ENCODE measurements at regions not wholly inside any gene's neighbourhood (a gene's known extent, or its start where the extent isn't known, plus 50 kb on each side); places are given as distances from the start of the nearest gene placed in this dataset.

DNA sequence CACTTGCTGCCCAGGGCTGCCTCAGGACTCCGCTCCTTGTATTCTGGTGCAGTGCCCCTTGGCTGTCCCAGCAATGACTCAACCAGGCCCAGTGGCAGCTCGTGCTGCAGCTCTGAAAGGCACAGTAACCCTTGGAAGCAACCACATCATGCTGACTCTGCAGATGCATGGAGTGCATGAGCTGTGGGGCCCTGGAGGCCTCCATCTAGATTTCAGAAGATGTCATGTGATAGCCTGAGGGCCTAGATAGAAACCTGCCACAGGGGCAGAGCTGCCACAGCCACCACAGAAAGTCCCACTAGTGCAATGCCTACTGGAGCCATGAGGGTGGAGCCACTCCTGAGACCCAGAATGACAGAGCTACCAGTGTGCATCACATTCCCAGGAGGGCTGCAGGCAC, 117.1 kb upstream of the SMAD3 start:
- no peak overlapping the region for H2AFZ ChIP-seq (ENCODE audit: low read depth, low read length)
- no peaks in the 10 kb centered on the region for H3K36me3 ChIP-seq (ENCODE audit: control insufficient read depth in 1 of 2, insufficient read depth in 2 of 2, low read depth in 1 of 2, low read length in 2 of 2)
- H2BK120ac ChIP-seq (ENCODE audit: low read depth, low read length) = no peak overlapping the region
- no peak overlapping the region for H3K27ac ChIP-seq (ENCODE audit: low read length, poor library complexity, severe bottlenecking)
- H3K4ac ChIP-seq (ENCODE audit: low read depth in 1 of 2, low read length in 2 of 2) = no peak overlapping the region
- WGBS = 31% methylated on average over 2 of the region's 2 CpGs
- H3K23ac ChIP-seq (ENCODE audit: low read length in 2 of 2) = peak overlapping the region in 1 of 2 experiments; percentile 19
- peaks cover 3% of the 10 kb centered on the region for H3K9me3 ChIP-seq (ENCODE audit: control insufficient read depth, low read length)
- H3K18ac ChIP-seq (ENCODE audit: low read depth in 1 of 2, low read length in 2 of 2) = peak overlapping the region in 1 of 2 experiments; percentile 73
- no peak overlapping the region for H3K4me3 ChIP-seq (ENCODE audit: insufficient read depth in 1 of 2, low read depth in 1 of 2, low read length in 2 of 2)
- no peaks in the 10 kb centered on the region for H3K27me3 ChIP-seq (ENCODE audit: control insufficient read depth in 1 of 2, insufficient read depth in 1 of 2, low read length in 2 of 2)
- no peak overlapping the region for H3K4me2 ChIP-seq (ENCODE audit: low read length, poor library complexity, severe bottlenecking)
- no peak overlapping the region for H2BK5ac ChIP-seq (ENCODE audit: low read depth, low read length, poor library complexity, severe bottlenecking)
- DNase-seq = peak; percentile 73
- no peaks in the 10 kb centered on the region for H3K79me1 ChIP-seq (replicated peaks; ENCODE audit: low read length, poor library complexity, severe bottlenecking)
- peaks cover 8% of the 10 kb centered on the region for H3K4me1 ChIP-seq (ENCODE audit: control insufficient read depth, insufficient read depth, low read depth, low read length)
- no peak overlapping the region for H3K9ac ChIP-seq (ENCODE audit: low read length)
- no peak overlapping the region for H2BK15ac ChIP-seq (ENCODE audit: low read depth, poor library complexity, severe bottlenecking)
- H4K8ac ChIP-seq (ENCODE audit: low read length) = no peak overlapping the region
- no peak overlapping the region for H2AK5ac ChIP-seq (ENCODE audit: low read length, severe bottlenecking)
- H3K14ac ChIP-seq (ENCODE audit: low read length in 2 of 2) = peak overlapping the region in 1 of 2 experiments; percentile 26
- peak overlapping the region in 1 of 2 experiments; percentile 55 for H2BK12ac ChIP-seq (ENCODE audit: low read length in 2 of 2)
- peak overlapping the region; percentile 76 for H4K91ac ChIP-seq (ENCODE audit: low read length)

DNA sequence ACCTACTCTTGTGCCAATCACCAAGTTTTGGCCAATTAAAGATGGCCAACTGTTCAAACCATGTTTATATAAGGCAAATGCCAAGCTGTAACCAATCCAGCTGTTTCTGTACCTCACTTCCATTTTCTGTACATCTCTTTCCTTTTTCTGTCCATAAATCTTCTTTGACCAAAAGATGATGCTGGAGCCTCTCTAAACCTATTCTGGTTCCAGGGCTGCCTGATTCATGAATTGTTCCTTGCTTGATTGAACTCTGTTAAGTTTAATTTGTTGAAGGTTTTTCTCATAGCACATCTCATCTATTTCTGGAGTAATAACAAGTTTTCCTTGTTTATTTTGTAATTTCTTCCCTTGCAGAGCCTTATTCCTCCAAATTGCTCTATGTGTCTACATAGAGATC, 115.3 kb upstream of the SMAD3 start:
- H3K23ac ChIP-seq (ENCODE audit: low read length in 2 of 2) = no peak overlapping the region
- peaks cover 5% of the 10 kb centered on the region for H3K4me1 ChIP-seq (ENCODE audit: control insufficient read depth, insufficient read depth, low read depth, low read length)
- H3K9ac ChIP-seq (ENCODE audit: low read length) = no peak overlapping the region
- no peak overlapping the region for H2AK5ac ChIP-seq (ENCODE audit: low read length, severe bottlenecking)
- no peak overlapping the region for H2AFZ ChIP-seq (ENCODE audit: low read depth, low read length)
- no peak overlapping the region for H3K27ac ChIP-seq (ENCODE audit: low read length, poor library complexity, severe bottlenecking)
- no peak overlapping the region for H3K4me2 ChIP-seq (ENCODE audit: low read length, poor library complexity, severe bottlenecking)
- no peak overlapping the region for H4K91ac ChIP-seq (ENCODE audit: low read length)
- H3K14ac ChIP-seq (ENCODE audit: low read length in 2 of 2) = no peak overlapping the region
- no peak overlapping the region for H3K18ac ChIP-seq (ENCODE audit: low read depth in 1 of 2, low read length in 2 of 2)
- no peaks in the 10 kb centered on the region for H3K79me1 ChIP-seq (replicated peaks; ENCODE audit: low read length, poor library complexity, severe bottlenecking)
- no peak for DNase-seq
- H3K4me3 ChIP-seq (ENCODE audit: insufficient read depth in 1 of 2, low read depth in 1 of 2, low read length in 2 of 2) = no peak overlapping the region
- no peak overlapping the region for H2BK120ac ChIP-seq (ENCODE audit: low read depth, low read length)
- H2BK15ac ChIP-seq (ENCODE audit: low read depth, poor library complexity, severe bottlenecking) = no peak overlapping the region
- H3K27me3 ChIP-seq (ENCODE audit: control insufficient read depth in 1 of 2, insufficient read depth in 1 of 2, low read length in 2 of 2) = no peaks in the 10 kb centered on the region
- H3K4ac ChIP-seq (ENCODE audit: low read depth in 1 of 2, low read length in 2 of 2) = no peak overlapping the region
- no peaks in the 10 kb centered on the region for H3K36me3 ChIP-seq (ENCODE audit: control insufficient read depth in 1 of 2, insufficient read depth in 2 of 2, low read depth in 1 of 2, low read length in 2 of 2)
- H4K8ac ChIP-seq (ENCODE audit: low read length) = no peak overlapping the region
- H2BK12ac ChIP-seq (ENCODE audit: low read length in 2 of 2) = no peak overlapping the region
- H3K9me3 ChIP-seq (ENCODE audit: control insufficient read depth, low read length) = peaks cover 3% of the 10 kb centered on the region
- no peak overlapping the region for H2BK5ac ChIP-seq (ENCODE audit: low read depth, low read length, poor library complexity, severe bottlenecking)

DNA sequence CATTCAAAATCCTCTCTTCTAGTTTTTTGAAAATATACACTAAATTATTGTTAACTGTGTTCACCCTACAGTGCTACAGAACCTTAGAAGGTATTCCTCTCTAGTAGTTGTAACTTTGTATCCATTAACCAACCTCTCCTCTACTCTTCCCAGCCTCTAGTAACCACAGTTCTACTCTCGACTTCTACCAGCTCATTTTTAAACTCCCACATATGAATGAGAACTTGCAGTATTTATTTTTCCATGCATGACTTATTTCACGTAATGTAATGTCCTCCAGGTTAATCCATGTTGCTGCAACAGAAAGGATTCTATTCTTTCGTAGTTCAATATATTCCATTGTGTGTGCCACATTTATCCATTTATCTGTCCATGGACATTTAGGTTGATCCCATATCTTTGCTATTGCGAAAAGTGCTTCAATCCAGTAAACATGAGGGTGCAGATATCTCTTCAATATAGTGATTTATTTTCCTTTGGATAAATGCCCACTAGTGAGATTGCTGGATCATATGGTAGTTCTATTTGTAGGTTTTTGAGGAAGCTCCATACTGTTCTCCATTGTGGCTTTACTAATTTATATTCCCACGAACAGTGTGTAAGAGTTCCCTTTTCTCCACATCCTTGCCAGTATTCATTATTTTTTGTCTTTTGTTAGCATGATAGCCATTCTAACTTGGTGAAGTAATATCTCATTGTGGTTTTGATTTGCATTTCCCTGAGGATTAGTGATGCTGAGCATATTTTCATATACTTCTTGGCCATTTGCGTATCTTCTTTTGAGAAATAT, 113.7 kb upstream of the SMAD3 start:
- Histone ChIP-seq H3K36me3 (ENCODE audit: control insufficient read depth in 1 of 2, insufficient read depth in 2 of 2, low read depth in 1 of 2, low read length in 2 of 2) (no peaks in the 10 kb centered on the region), H4K8ac (ENCODE audit: low read length) (no peak overlapping the region), H3K4me3 (ENCODE audit: insufficient read depth in 1 of 2, low read depth in 1 of 2, low read length in 2 of 2) (no peak overlapping the region), H4K91ac (ENCODE audit: low read length) (no peak overlapping the region), H3K4ac (ENCODE audit: low read depth in 1 of 2, low read length in 2 of 2) (no peak overlapping the region), H2BK120ac (ENCODE audit: low read depth, low read length) (no peak overlapping the region), H3K4me1 (ENCODE audit: control insufficient read depth, insufficient read depth, low read depth, low read length) (peaks cover 5% of the 10 kb centered on the region), H3K79me1 (replicated peaks; ENCODE audit: low read length, poor library complexity, severe bottlenecking) (no peaks in the 10 kb centered on the region), H2BK5ac (ENCODE audit: low read depth, low read length, poor library complexity, severe bottlenecking) (no peak overlapping the region), H3K9me3 (ENCODE audit: control insufficient read depth, low read length) (peaks cover 3% of the 10 kb centered on the region), H2AK5ac (ENCODE audit: low read length, severe bottlenecking) (no peak overlapping the region), H2BK15ac (ENCODE audit: low read depth, poor library complexity, severe bottlenecking) (no peak overlapping the region), H3K18ac (ENCODE audit: low read depth in 1 of 2, low read length in 2 of 2) (no peak overlapping the region), H2AFZ (ENCODE audit: low read depth, low read length) (no peak overlapping the region), H3K4me2 (ENCODE audit: low read length, poor library complexity, severe bottlenecking) (no peak overlapping the region), H3K27me3 (ENCODE audit: control insufficient read depth in 1 of 2, insufficient read depth in 1 of 2, low read length in 2 of 2) (no peaks in the 10 kb centered on the region), H3K23ac (ENCODE audit: low read length in 2 of 2) (no peak overlapping the region), H3K9ac (ENCODE audit: low read length) (no peak overlapping the region), H2BK12ac (ENCODE audit: low read length in 2 of 2) (no peak overlapping the region), H3K14ac (ENCODE audit: low read length in 2 of 2) (no peak overlapping the region), H3K27ac (ENCODE audit: low read length, poor library complexity, severe bottlenecking) (no peak overlapping the region)
- 95% methylated on average over 5 of the region's 6 CpGs for WGBS
- no peak for DNase-seq

DNA sequence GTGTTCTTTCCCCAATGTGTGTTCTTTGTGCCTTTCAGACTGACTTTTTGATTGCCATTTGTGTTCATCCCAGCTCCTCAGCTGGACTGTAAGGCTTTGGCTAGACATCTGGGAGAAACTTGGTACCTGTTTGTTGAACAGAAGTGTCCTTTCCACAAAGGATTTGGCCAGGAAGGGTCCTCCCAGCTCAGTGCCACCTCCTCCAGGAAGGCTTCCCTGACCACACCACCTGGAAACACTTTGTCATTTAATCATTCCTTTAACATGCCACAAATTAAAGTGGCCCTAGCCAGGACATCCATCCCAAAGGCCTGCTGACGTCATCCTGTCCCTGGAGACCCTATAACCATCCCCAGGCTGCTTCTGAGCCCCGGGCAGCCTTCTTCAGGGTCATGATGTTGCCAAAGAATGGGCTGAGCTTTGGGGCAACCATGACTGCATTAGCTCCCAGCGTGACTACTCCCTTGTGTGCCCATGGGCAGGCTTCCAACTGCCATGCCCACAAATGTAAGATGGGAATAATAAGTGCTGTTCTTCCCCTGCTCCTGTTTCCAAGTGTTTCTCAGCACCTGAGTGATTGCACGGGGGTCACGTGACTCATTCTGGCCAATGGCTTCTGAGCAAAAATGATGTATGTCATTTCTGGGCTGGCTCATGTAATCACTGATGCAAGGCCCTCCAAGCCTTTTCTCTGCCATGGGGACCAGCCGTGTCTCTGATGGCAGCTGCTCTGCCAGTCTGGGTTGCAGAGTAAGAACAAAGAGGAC, 112.5 kb upstream of the SMAD3 start:
- WGBS = 95% methylated on average over 6 of the region's 6 CpGs
- no peak overlapping the region for H3K14ac ChIP-seq (ENCODE audit: low read length in 2 of 2)
- H3K4ac ChIP-seq (ENCODE audit: low read depth in 1 of 2, low read length in 2 of 2) = no peak overlapping the region

More for the DNA sequence above, 112.5 kb upstream of the SMAD3 start:
- Histone ChIP-seq H2AK5ac (ENCODE audit: low read length, severe bottlenecking) (no peak overlapping the region), H3K36me3 (ENCODE audit: control insufficient read depth in 1 of 2, insufficient read depth in 2 of 2, low read depth in 1 of 2, low read length in 2 of 2) (no peaks in the 10 kb centered on the region), H2BK12ac (ENCODE audit: low read length in 2 of 2) (no peak overlapping the region), H3K4me3 (ENCODE audit: insufficient read depth in 1 of 2, low read depth in 1 of 2, low read length in 2 of 2) (no peak overlapping the region), H3K18ac (ENCODE audit: low read depth in 1 of 2, low read length in 2 of 2) (no peak overlapping the region), H3K9ac (ENCODE audit: low read length) (no peak overlapping the region), H2AFZ (ENCODE audit: low read depth, low read length) (no peak overlapping the region), H3K79me1 (replicated peaks; ENCODE audit: low read length, poor library complexity, severe bottlenecking) (no peaks in the 10 kb centered on the region), H3K27me3 (ENCODE audit: control insufficient read depth in 1 of 2, insufficient read depth in 1 of 2, low read length in 2 of 2) (no peaks in the 10 kb centered on the region), H2BK5ac (ENCODE audit: low read depth, low read length, poor library complexity, severe bottlenecking) (no peak overlapping the region), H4K91ac (ENCODE audit: low read length) (no peak overlapping the region), H2BK120ac (ENCODE audit: low read depth, low read length) (no peak overlapping the region), H2BK15ac (ENCODE audit: low read depth, poor library complexity, severe bottlenecking) (no peak overlapping the region), H3K23ac (ENCODE audit: low read length in 2 of 2) (no peak overlapping the region), H3K4me1 (ENCODE audit: control insufficient read depth, insufficient read depth, low read depth, low read length) (peaks cover 5% of the 10 kb centered on the region), H3K9me3 (ENCODE audit: control insufficient read depth, low read length) (peaks cover 3% of the 10 kb centered on the region), H3K27ac (ENCODE audit: low read length, poor library complexity, severe bottlenecking) (no peak overlapping the region), H3K4me2 (ENCODE audit: low read length, poor library complexity, severe bottlenecking) (no peak overlapping the region), H4K8ac (ENCODE audit: low read length) (no peak overlapping the region)
- DNase-seq = no peak

All from mesenchymal stem cell (in vitro differentiated cells and primary cell).